ENCODE measurements at regions not wholly inside any gene's neighbourhood (a gene's known extent, or its start where the extent isn't known, plus 50 kb on each side); places are given as distances from the start of the nearest gene placed in this dataset.

GRCh38 chr12:83613586-83614110 lies 926.9 kb downstream of the TMTC2 start:
- no TSS peak for BruUV-seq (replicated peaks)
- ChIA-PET POLR2A (ENCODE audit: unreplicated experiment) (no interaction called here), CTCF (no interaction called here)
- no peaks in the 10 kb centered on the region for H3K79me1 ChIP-seq (ENCODE audit: low read depth in 1 of 2, low read length in 2 of 2)
- H3K56ac ChIP-seq (ENCODE audit: extremely low read depth, insufficient read depth, low read length) = no peak overlapping the region
- no peaks in the 10 kb centered on the region for H3K9me1 ChIP-seq (ENCODE audit: insufficient read depth, low read length)
- H2BK120ac ChIP-seq (ENCODE audit: low read depth, low read length) = no peak overlapping the region
- no peak overlapping the region for H2AFZ ChIP-seq (replicated peaks; ENCODE audit: low read length, poor library complexity)
- no peaks in the 10 kb centered on the region for H4K20me1 ChIP-seq (ENCODE audit: insufficient read depth, low read length)
- dilution Hi-C loops (cut with HindIII; ENCODE audit: low sequenced_read_pairs, unreplicated experiment) (no loop called here), intact Hi-C loops (cut with micrococcal nuclease) (no loop called here), in situ Hi-C loops (cut with MboI; ENCODE audit: low sequenced_read_pairs) (no loop called here)
- no peak overlapping the region for H3K4ac ChIP-seq (ENCODE audit: low read depth, low read length)
- DNase-seq (no peak), ATAC-seq (ENCODE audit: low read depth) (no peak)
- no peak overlapping the region for H4K8ac ChIP-seq (ENCODE audit: low read depth in 2 of 2, low read length in 2 of 2)
- no peaks in the 10 kb centered on the region; the same call in 1 of the 2 replicates for H3K9me3 ChIP-seq (ENCODE audit: control insufficient read depth, insufficient read depth, low read length)
- no peak overlapping the region for H2BK5ac ChIP-seq (ENCODE audit: low read depth, low read length, poor library complexity, severe bottlenecking)
- H2BK20ac ChIP-seq (ENCODE audit: low read depth, low read length) = no peak overlapping the region
- H3K4me2 ChIP-seq (ENCODE audit: low read depth, low read length) = no peak overlapping the region
- H2BK15ac ChIP-seq (ENCODE audit: low read depth, low read length) = no peak overlapping the region
- H4K91ac ChIP-seq (ENCODE audit: insufficient read depth, low read depth, low read length) = no peak overlapping the region
- H3K4me3 ChIP-seq (ENCODE audit: insufficient read depth, low read depth, low read length) = no peak overlapping the region
- no peak overlapping the region for H3K27ac ChIP-seq (ENCODE audit: insufficient read depth, low read length)
- no CpG with 5 or more reads among the region's 3 CpGs for WGBS, 2 experiments (ENCODE audit: extremely low coverage in 2 of 2, insufficient read length in 1 of 2)
- no peak for TF ChIP-seq MAZ (IDR thresholded peaks at IDR 0.05; ENCODE audit: borderline replicate concordance, low read depth, low read length)
- no peak for TF ChIP-seq MAFK (IDR thresholded peaks at IDR 0.05; ENCODE audit: low read depth, low read length)
- no peak for TF ChIP-seq FOS (IDR thresholded peaks at IDR 0.05; ENCODE audit: low read depth, low read length)
- TF ChIP-seq ELK1 (IDR thresholded peaks at IDR 0.05; ENCODE audit: borderline replicate concordance, low read depth, low read length) = no peak
- no peak for TF ChIP-seq BHLHE40 (IDR thresholded peaks at IDR 0.05; ENCODE audit: low read depth, low read length)
- no peak for TF ChIP-seq SMC3 (IDR thresholded peaks at IDR 0.05; ENCODE audit: low read depth, low read length)
- TF ChIP-seq CHD1 (IDR thresholded peaks at IDR 0.05; ENCODE audit: low read depth, low read length) = no peak
- TF ChIP-seq RFX5 (IDR thresholded peaks at IDR 0.05; ENCODE audit: low read depth, low read length) = no peak
- no peak for TF ChIP-seq RCOR1 (IDR thresholded peaks at IDR 0.05; ENCODE audit: insufficient replicate concordance, low read length)
- TF ChIP-seq NFE2L2 (IDR thresholded peaks at IDR 0.05; ENCODE audit: low read depth, low read length) = no peak
- no peak for TF ChIP-seq RAD21 (IDR thresholded peaks at IDR 0.05; ENCODE audit: low read length)
- no peak for TF ChIP-seq CTCF (conservative IDR thresholded peaks at IDR 0.05; ENCODE audit: low read depth, low read length)
- no peak for TF ChIP-seq USF2 (IDR thresholded peaks at IDR 0.05; ENCODE audit: low read depth, low read length)
- TF ChIP-seq CEBPB (IDR thresholded peaks at IDR 0.05; ENCODE audit: low read depth, low read length) = no peak
- TF ChIP-seq MXI1 (IDR thresholded peaks at IDR 0.05; ENCODE audit: borderline replicate concordance, low read depth, low read length) = no peak
- H3K9ac ChIP-seq (ENCODE audit: low read depth, low read length) = no peak overlapping the region
- H3K36me3 ChIP-seq (ENCODE audit: control insufficient read depth, insufficient read depth, low read length) = no peaks in the 10 kb centered on the region
- no peaks in the 10 kb centered on the region for H3K4me1 ChIP-seq (ENCODE audit: control insufficient read depth, insufficient read depth, low read length)
- H3K27me3 ChIP-seq (ENCODE audit: control insufficient read depth, insufficient read depth, low read length) = no peaks in the 10 kb centered on the region
- no peak overlapping the region for H3K18ac ChIP-seq (ENCODE audit: low read depth, low read length)
- H3K23ac ChIP-seq (ENCODE audit: low read depth, low read length) = no peak overlapping the region
- no peak overlapping the region for H3K14ac ChIP-seq (replicated peaks; ENCODE audit: low read depth, low read length)
- H2AK5ac ChIP-seq (ENCODE audit: low read depth, low read length) = no peak overlapping the region
- no peak overlapping the region for H2AK9ac ChIP-seq (replicated peaks; ENCODE audit: low read depth, low read length, poor library complexity)
- no peak overlapping the region for H4K5ac ChIP-seq (ENCODE audit: low read depth, low read length)

Data from IMR-90 (cell line).